ENCODE measurements at regions not wholly inside any gene's neighbourhood (a gene's known extent, or its start where the extent isn't known, plus 50 kb on each side); places are given as distances from the start of the nearest gene placed in this dataset.

GRCh38 chr6:112468359-112468758 is 121.2 kb downstream of the RFPL4B start:
- Histone ChIP-seq H3K36me3 (ENCODE audit: control insufficient read depth, insufficient read depth, low read length) (no peaks in the 10 kb centered on the region), H3K27me3 (ENCODE audit: control insufficient read depth, insufficient read depth, low read length) (no peaks in the 10 kb centered on the region), H3K4me3 (ENCODE audit: low read depth, low read length) (no peak overlapping the region)
- DNase-seq (ENCODE audit: low read depth), result no peak
- ChIA-PET CTCF (interaction anchor here (0.6 kb wide), 1 partner anchor 71 kb away, joined by 4 read pairs; no protein-coding TSS in a partner anchor), POLR2A (no interaction called here)
- no peak for TF ChIP-seq CTCF (IDR thresholded peaks at IDR 0.05; ENCODE audit: insufficient read depth, low read depth, low read length)

GRCh38 chr6:112469306-112469705 is 122.2 kb downstream of the RFPL4B start:
- DNase-seq (ENCODE audit: low read depth), result no peak
- no peak for TF ChIP-seq CTCF (IDR thresholded peaks at IDR 0.05; ENCODE audit: insufficient read depth, low read depth, low read length)
- Histone ChIP-seq H3K4me3 (ENCODE audit: low read depth, low read length) (no peak overlapping the region), H3K27me3 (ENCODE audit: control insufficient read depth, insufficient read depth, low read length) (no peaks in the 10 kb centered on the region), H3K36me3 (ENCODE audit: control insufficient read depth, insufficient read depth, low read length) (no peaks in the 10 kb centered on the region)
- POLR2A ChIA-PET, result interaction anchor here (0.6 kb wide), 1 partner anchor 444 kb away, joined by 10 read pairs; no protein-coding TSS in a partner anchor
- CTCF ChIA-PET, result no interaction called here

- no peak for DNase-seq (ENCODE audit: low read depth)
- TF ChIP-seq CTCF (IDR thresholded peaks at IDR 0.05; ENCODE audit: insufficient read depth, low read depth, low read length), result no peak
Observed at GRCh38 chr6:112470376-112470775, 123.2 kb downstream of the RFPL4B start.

GRCh38 chr6:112470950-112471349 is 123.8 kb downstream of the RFPL4B start:
- DNase-seq (ENCODE audit: low read depth), result no peak
- Histone ChIP-seq H3K36me3 (ENCODE audit: control insufficient read depth, insufficient read depth, low read length) (no peaks in the 10 kb centered on the region), H3K4me3 (ENCODE audit: low read depth, low read length) (no peak overlapping the region), H3K27me3 (ENCODE audit: control insufficient read depth, insufficient read depth, low read length) (no peaks in the 10 kb centered on the region)
- TF ChIP-seq CTCF (IDR thresholded peaks at IDR 0.05; ENCODE audit: insufficient read depth, low read depth, low read length), result no peak
- CTCF ChIA-PET, result no interaction called here
- POLR2A ChIA-PET, result no interaction called here

More at GRCh38 chr6:112470376-112470775, 123.2 kb downstream of the RFPL4B start:
- Histone ChIP-seq H3K36me3 (ENCODE audit: control insufficient read depth, insufficient read depth, low read length) (no peaks in the 10 kb centered on the region), H3K27me3 (ENCODE audit: control insufficient read depth, insufficient read depth, low read length) (no peaks in the 10 kb centered on the region), H3K4me3 (ENCODE audit: low read depth, low read length) (no peak overlapping the region)
- CTCF ChIA-PET, result no interaction called here
- POLR2A ChIA-PET, result no interaction called here

GRCh38 chr6:112475083-112475482 is 128.0 kb downstream of the RFPL4B start:
- H3K4me3 ChIP-seq (ENCODE audit: low read depth, low read length), result no peak overlapping the region
- peak; percentile 58 for DNase-seq (ENCODE audit: low read depth)
- H3K27me3 ChIP-seq (ENCODE audit: control insufficient read depth, insufficient read depth, low read length), result no peaks in the 10 kb centered on the region
- no peaks in the 10 kb centered on the region for H3K36me3 ChIP-seq (ENCODE audit: control insufficient read depth, insufficient read depth, low read length)
- ChIA-PET POLR2A (interaction anchor here (0.6 to 0.7 kb wide), 2 partner anchors 10 to 36 kb away, joined by 3 to 4 read pairs; no protein-coding TSS in a partner anchor), CTCF (no interaction called here)
- no peak for TF ChIP-seq CTCF (IDR thresholded peaks at IDR 0.05; ENCODE audit: insufficient read depth, low read depth, low read length)

Measured in BJ (cell line).